ENCODE measurements at regions not wholly inside any gene's neighbourhood (a gene's known extent, or its start where the extent isn't known, plus 50 kb on each side); places are given as distances from the start of the nearest gene placed in this dataset.

GRCh38 chr3:153901152-153901551 is 220.0 kb upstream of the ARHGEF26 start:
- intact Hi-C loops (cut with DNase I) = no loop called here
- no peak for TF ChIP-seq CTCF (IDR thresholded peaks at IDR 0.05)
- peaks cover 0 to 1% (median 0%) of the 10 kb centered on the region in 11 donors for H3K9me3 ChIP-seq
- no peak overlapping the region for H3K27ac ChIP-seq
- ATAC-seq (no peak), DNase-seq (no peak)
- no peaks in the 10 kb centered on the region for H3K4me1 ChIP-seq
- no peaks in the 10 kb centered on the region for H3K36me3 ChIP-seq
- no peaks in the 10 kb centered on the region for H3K27me3 ChIP-seq
- whole genome bisulfite sequencing, 2 donors = 96 to 97% methylated on average over 2 of the region's 2 CpGs
- no peak overlapping the region for H3K4me3 ChIP-seq

- no peaks in the 10 kb centered on the region for H3K36me3 ChIP-seq
- TF ChIP-seq CTCF (IDR thresholded peaks at IDR 0.05) = no peak
- no peak overlapping the region for H3K27ac ChIP-seq
- H3K4me3 ChIP-seq = no peak overlapping the region
- no peak for ATAC-seq
- DNase-seq = no peak
- no peaks in the 10 kb centered on the region for H3K27me3 ChIP-seq
- intact Hi-C loops (cut with DNase I) = no loop called here
- H3K4me1 ChIP-seq = no peaks in the 10 kb centered on the region
- 82 to 91% methylated on average over 3 of the region's 3 CpGs for WGBS, 2 donors
- H3K9me3 ChIP-seq = peaks cover 0 to 1% (median 0%) of the 10 kb centered on the region in 11 donors
Observed at GRCh38 chr3:153901991-153902390, 219.2 kb upstream of the ARHGEF26 start.

DNA sequence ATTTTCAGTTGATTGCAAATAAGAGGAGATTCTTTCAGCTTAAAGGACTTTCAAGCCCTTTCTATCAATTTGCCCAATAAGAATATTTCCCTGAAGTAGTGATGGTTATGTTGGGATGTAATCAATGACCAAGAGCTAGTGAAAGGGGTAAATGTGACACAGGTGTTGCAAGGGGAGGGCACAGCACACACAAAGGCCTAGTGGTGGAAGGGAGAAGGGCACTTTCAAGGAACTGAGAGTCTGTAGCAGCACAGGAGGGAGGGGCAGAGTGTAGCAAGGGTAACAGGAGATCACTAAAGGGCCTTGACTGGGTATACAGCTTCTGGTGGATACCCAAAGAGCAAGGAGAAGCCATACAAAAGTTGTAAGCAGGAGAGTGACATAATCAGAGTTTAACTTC is 217.8 kb upstream of the ARHGEF26 start:
- no peaks in the 10 kb centered on the region for H3K27me3 ChIP-seq
- H3K9me3 ChIP-seq = peaks cover 0 to 1% (median 0%) of the 10 kb centered on the region in 11 donors
- no peaks in the 10 kb centered on the region for H3K4me1 ChIP-seq
- no peak for TF ChIP-seq CTCF (IDR thresholded peaks at IDR 0.05)
- intact Hi-C loops (cut with DNase I) = no loop called here
- DNase-seq = no peak
- no peak overlapping the region for H3K27ac ChIP-seq
- H3K36me3 ChIP-seq = no peaks in the 10 kb centered on the region
- ATAC-seq = no peak
- no peak overlapping the region for H3K4me3 ChIP-seq

- Histone ChIP-seq H3K36me3 (no peaks in the 10 kb centered on the region), H3K4me1 (no peaks in the 10 kb centered on the region), H3K27ac (no peak overlapping the region), H3K4me3 (no peak overlapping the region), H3K27me3 (no peaks in the 10 kb centered on the region), H3K9me3 (peaks cover 0 to 1% (median 0%) of the 10 kb centered on the region in 11 donors)
- intact Hi-C loops (cut with DNase I) = no loop called here
- DNase-seq (no peak), ATAC-seq (no peak)
- 62 to 68% methylated on average over 2 of the region's 2 CpGs for WGBS, 2 donors
- TF ChIP-seq CTCF (IDR thresholded peaks at IDR 0.05) = no peak
Observed at GRCh38 chr3:153906366-153906765, 214.8 kb upstream of the ARHGEF26 start.

DNA sequence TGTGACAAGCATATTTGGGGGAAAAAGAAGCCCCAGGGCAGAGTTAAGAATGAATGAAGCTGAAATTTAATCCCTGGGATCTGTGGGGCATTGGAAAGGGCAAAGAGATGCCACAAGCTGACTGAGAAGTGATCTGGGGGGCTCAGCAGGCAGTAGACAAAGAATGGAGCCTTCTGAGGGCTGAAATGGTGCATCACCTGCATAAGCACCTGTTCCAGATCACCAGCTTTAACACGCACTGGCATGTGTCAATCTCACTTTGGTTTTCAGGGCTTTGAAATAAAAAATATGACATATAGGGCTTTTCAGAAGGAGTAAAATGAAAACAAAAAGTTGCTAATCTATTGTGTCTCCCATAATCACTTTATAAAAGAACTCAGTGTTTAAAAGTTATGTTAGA is 210.8 kb upstream of the ARHGEF26 start:
- Histone ChIP-seq H3K27ac (no peak overlapping the region), H3K4me1 (no peaks in the 10 kb centered on the region), H3K36me3 (no peaks in the 10 kb centered on the region), H3K27me3 (no peaks in the 10 kb centered on the region), H3K4me3 (no peak overlapping the region), H3K9me3 (no peaks in the 10 kb centered on the region)
- intact Hi-C loops (cut with DNase I) = no loop called here
- ATAC-seq (no peak), DNase-seq (no peak)
- WGBS, 2 donors = 81 to 84% methylated on average over 1 of the region's 1 CpG
- TF ChIP-seq CTCF (IDR thresholded peaks at IDR 0.05) = no peak
